22Rv1 (cell line): ENCODE measurements at regions not wholly inside any gene's neighbourhood (a gene's known extent, or its start where the extent isn't known, plus 50 kb on each side); places are given as distances from the start of the nearest gene placed in this dataset.

Source experiments
- H3K27ac ChIP-seq: fragments of 450-650 bp; 2 replicates; pipeline ENCODE4 v1.5.1; 2017
- CTCF ChIP-seq: fragments of 450-650 bp; IDR thresholded peaks from 2 replicates; pipeline ENCODE4 v1.5.1; 2017; ENCODE audit warnings: mild to moderate bottlenecking
- ZFX ChIP-seq: fragments of 450-650 bp; IDR thresholded peaks from 2 replicates; pipeline ENCODE4 v1.6.1; 2017; ENCODE audit warnings: antibody characterized with exemption, borderline replicate concordance

DNA sequence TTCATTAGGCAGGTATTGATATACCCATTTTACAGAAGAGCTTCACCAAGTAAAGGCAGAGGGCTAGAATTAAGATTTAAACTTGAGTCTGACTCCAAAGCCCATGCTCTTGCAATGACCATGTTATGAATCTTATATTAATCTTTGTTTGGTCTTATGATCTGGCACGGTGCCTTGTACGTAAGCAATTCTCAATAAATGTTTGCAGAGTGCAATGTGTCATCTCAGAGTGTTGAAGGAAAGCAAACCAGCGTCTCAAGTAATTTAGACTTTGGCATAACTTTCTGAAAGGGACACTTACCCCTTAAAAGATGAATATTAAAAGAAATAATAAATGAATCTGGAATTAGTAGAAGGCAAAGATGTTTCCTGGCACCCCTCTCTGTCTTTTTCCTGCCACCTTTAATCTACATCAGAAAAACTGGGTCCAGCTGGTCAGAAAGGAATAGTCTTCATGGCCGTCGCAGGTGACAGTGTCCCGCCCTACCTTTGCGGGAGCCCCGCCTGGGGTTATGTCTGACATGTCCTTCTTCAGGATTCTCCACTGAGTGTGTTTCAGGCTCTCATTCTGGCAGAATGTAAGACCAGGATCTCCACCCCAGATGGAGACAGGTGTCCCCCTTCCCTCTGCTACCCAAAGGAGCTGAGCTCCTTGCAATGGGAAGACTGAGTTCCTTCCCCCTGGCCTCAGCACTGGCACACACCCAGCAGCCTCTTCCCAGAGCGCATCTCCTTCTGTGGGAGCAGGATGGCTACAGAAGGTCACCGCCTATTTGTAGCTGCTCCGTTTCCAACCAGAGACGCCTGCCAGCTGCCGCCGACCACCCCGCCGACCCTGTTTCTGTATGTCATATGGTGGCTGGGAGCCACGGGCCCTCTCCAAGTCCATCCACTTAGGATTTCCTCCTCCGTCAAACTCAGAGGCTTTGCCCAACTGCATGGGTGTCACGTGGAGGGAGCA, 266.3 kb upstream of the ECI2 start:
- TF ChIP-seq CTCF (no peak), ZFX (no peak)
- peak overlapping the region; percentile 86 for H3K27ac ChIP-seq

DNA sequence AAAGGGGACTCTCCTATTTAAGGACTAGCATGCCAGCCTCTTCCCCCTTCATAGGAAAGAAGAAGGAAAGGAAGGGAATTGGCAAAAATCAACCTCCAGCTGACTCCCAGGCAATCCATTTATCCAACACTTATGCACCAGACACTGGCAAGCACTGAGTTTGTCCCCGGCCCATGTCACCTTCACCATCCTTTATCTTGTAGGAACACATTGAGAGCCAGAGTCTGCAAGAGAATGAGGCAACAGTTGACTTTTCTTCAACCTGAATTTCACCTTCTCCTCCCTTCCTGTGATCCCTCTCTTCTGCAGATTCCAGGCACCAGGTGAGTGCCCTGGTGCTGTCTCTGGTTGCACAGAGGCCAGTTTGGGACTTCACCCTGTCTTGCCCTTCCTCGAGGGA, 264.3 kb upstream of the ECI2 start:
- H3K27ac ChIP-seq, result no peak overlapping the region; the same call in 1 of the 2 replicates
- TF ChIP-seq ZFX, result no peak
- TF ChIP-seq CTCF, result no peak

- no peak overlapping the region for H3K27ac ChIP-seq
- TF ChIP-seq CTCF (no peak), ZFX (no peak)
Measured at GRCh38 chr6:4398791-4399190, 263.4 kb upstream of the ECI2 start.

DNA sequence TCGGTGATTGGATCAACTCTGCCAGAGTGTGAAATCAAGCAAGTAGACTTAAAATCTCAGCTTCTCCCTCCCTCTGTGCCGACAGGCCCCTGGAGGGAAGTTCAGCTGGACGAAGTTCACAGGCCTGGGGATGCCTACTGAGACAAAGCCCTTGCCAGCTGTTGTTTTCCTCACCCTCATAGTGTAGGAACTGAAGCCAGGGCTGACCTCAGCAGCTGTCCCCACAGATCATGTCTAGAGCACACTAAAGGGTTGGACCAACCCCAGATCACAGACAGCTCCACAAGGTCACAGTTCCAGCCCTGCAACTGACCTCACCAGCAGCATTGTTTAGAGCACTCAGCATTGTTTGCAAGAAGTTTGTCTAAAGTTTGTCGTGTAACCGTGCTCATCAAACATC, 261.9 kb upstream of the ECI2 start:
- H3K27ac ChIP-seq, result no peak overlapping the region
- TF ChIP-seq CTCF (no peak), ZFX (no peak)

DNA sequence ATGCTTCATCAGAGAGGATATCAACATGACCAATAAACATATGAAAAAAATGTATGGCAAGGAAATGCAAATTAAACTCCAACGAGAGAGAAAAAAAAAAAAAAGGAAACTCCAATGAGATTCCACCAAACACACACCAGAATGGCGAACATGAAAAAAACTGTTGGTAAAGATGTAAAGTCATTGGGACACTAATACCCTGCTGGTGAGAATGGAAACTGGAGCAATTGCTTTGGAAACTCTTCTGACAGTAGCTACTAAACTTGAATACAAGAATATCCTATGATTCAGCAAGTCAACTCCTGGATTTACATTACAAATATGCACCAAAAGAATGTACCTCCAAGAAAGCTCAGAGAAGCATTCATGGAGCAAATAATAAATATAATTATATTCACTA, 260.7 kb upstream of the ECI2 start:
- no peak for TF ChIP-seq CTCF
- no peak for TF ChIP-seq ZFX

GRCh38 chr6:4395386-4395785, 260.0 kb upstream of the ECI2 start:
- no peak overlapping the region for H3K27ac ChIP-seq
- no peak for TF ChIP-seq CTCF

More for the DNA sequence above, 260.7 kb upstream of the ECI2 start:
- H3K27ac ChIP-seq, result no peak overlapping the region

DNA sequence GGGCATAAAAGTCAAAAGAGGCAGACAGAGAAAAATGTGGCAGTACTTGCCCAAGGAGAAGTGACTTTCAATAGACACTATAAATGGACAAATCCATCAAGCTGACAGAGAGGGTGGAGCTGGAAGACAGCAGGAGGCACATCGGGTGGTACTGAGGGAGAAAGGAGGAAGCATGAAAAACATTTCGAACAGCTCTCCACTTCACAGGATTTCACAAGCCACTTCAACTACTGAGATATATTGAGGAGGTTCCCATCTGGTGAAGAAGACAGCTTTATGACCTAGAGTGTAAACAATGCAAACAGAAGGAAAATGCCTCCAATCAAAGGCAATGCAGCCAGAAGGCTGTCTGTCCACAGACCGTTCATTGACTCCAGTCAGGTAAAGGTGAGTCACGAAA, 259.4 kb upstream of the ECI2 start:
- TF ChIP-seq ZFX (no peak), CTCF (no peak)
- H3K27ac ChIP-seq, result no peak overlapping the region
